ENCODE measurements at regions not wholly inside any gene's neighbourhood (a gene's known extent, or its start where the extent isn't known, plus 50 kb on each side); places are given as distances from the start of the nearest gene placed in this dataset.

- TF ChIP-seq ZNF384 (IDR thresholded peaks at IDR 0.05) (no peak), FOXK2 (IDR thresholded peaks at IDR 0.05) (no peak), BHLHE40 (IDR thresholded peaks at IDR 0.05; ENCODE audit: borderline replicate concordance) (no peak), FOXM1 (IDR thresholded peaks at IDR 0.05; ENCODE audit: borderline replicate concordance) (no peak), PKNOX1 (IDR thresholded peaks at IDR 0.05) (no peak), SP1 (IDR thresholded peaks at IDR 0.05) (no peak), FOXA1 (IDR thresholded peaks at IDR 0.05) (no peak), LEF1 (IDR thresholded peaks at IDR 0.05; ENCODE audit: borderline replicate concordance) (no peak), TARDBP (IDR thresholded peaks at IDR 0.05) (no peak), ARNT (IDR thresholded peaks at IDR 0.05) (no peak), ELF4 (IDR thresholded peaks at IDR 0.05) (no peak), SUZ12 (IDR thresholded peaks at IDR 0.05) (no peak), L3MBTL2 (conservative IDR thresholded peaks at IDR 0.05) (no peak)
These were observed 298.1 kb upstream of the TRPC5 start for GRCh38 chrX:112380541-112381278.

All from HEK293T (cell line).